HepG2 (cell line): ENCODE measurements at regions not wholly inside any gene's neighbourhood (a gene's known extent, or its start where the extent isn't known, plus 50 kb on each side); places are given as distances from the start of the nearest gene placed in this dataset.

ENCODE experiments used
- ELF4 ChIP-seq: sonication (generic); formaldehyde crosslinking; IDR thresholded peaks from 2 replicates; pipeline ENCODE4 v1.5.0; 2020; ENCODE audit warnings: missing genetic modification reagents, mild to moderate bottlenecking, moderate library complexity, borderline replicate concordance
- FOXP1 ChIP-seq, 2 experiments: fragments of 450-650 bp in 1 of 2; IDR thresholded peaks; 2 replicates each; pipeline ENCODE4 v1.6.1; 2017 to 2018; ENCODE audit warnings: antibody characterized with exemption in 1 of 2
- GABPB1 ChIP-seq: IDR thresholded peaks from 2 replicates; pipeline ENCODE4 v1.6.1; 2016; ENCODE audit warnings: mild to moderate bottlenecking, missing genetic modification reagents, moderate library complexity, missing compliant biosample characterization
- POLR2A ChIP-seq, 2 experiments: IDR thresholded peaks; 2 replicates each; pipeline ENCODE4 v1.6.1; 2011; ENCODE audit warnings: low read depth in 2 of 2, low read length in 2 of 2, mild to moderate bottlenecking in 1 of 2, moderate library complexity in 1 of 2; ENCODE audit not compliant: insufficient read depth in 1 of 2
- RXRA ChIP-seq: sonication (generic); formaldehyde crosslinking; IDR thresholded peaks from 2 replicates; pipeline ENCODE4 v1.5.1; 2020; ENCODE audit warnings: missing genetic modification reagents
- TP53 ChIP-seq: sonication (generic); formaldehyde crosslinking; conservative IDR thresholded peaks from 2 replicates; pipeline ENCODE4 v1.4.0; 2020; ENCODE audit warnings: missing genetic modification reagents
- YY1 ChIP-seq: IDR thresholded peaks from 2 replicates; pipeline ENCODE4 v1.6.1; 2011; ENCODE audit warnings: low read length, low read depth, moderate library complexity, mild to moderate bottlenecking; ENCODE audit not compliant: insufficient read depth, insufficient replicate concordance
- ZIK1 ChIP-seq: sonication (generic); formaldehyde crosslinking; IDR thresholded peaks from 2 replicates; pipeline ENCODE4 v1.5.0; 2020; ENCODE audit warnings: mild to moderate bottlenecking, low read depth, missing genetic modification reagents, borderline replicate concordance
- ZNF232 ChIP-seq: sonication (generic); formaldehyde crosslinking; IDR thresholded peaks from 2 replicates; pipeline ENCODE4 v1.4.0; 2020; ENCODE audit warnings: missing genetic modification reagents, borderline replicate concordance
- TF ChIP-seq, protein P1 (sequence below): sonication (generic); formaldehyde crosslinking; IDR thresholded peaks from 2 replicates; pipeline ENCODE4 v1.5.0; 2020; ENCODE audit warnings: mild to moderate bottlenecking, missing genetic modification reagents, moderate library complexity

DNA sequence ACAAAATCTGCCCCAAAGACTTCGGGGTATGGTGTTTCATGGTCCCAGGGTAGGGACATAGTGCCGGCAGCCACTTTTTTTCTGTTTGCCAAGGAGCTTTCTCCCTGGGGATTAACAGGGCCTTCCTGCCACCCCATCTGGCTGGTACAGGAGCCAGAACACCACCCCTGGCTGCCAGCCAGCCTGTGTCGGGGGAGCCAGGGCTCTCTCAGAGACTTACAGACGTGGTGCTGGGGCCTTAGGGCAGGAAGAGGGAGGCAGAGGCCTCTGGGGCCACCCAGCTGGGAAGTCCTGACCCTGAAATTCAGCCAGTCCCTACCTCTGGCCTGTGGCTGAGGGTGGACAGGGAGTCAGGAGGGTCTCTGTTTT is 52.4 kb upstream of the CDON start:
- TF ChIP-seq FOXP1 (IDR thresholded peaks at IDR 0.05), result no peak
- TF ChIP-seq FOXP1 (CRISPR knock-in tag; IDR thresholded peaks at IDR 0.05), result no peak
- no peak for TF ChIP-seq RXRA (CRISPR knock-in tag)
- TF ChIP-seq YY1, result no peak
- no peak for TF ChIP-seq POLR2A (IDR thresholded peaks at IDR 0.05; ENCODE audit: insufficient read depth in 1 of 2, low read depth in 2 of 2, low read length in 2 of 2)
- TF ChIP-seq ELF4, result no peak
- no peak for TF ChIP-seq ZNF232 (CRISPR knock-in tag)
- TF ChIP-seq ZIK1, result no peak
- TF ChIP-seq GABPB1 (CRISPR knock-in tag), result no peak
- TF ChIP-seq TP53 (CRISPR knock-in tag), result no peak
- TF ChIP-seq, protein P1, sequence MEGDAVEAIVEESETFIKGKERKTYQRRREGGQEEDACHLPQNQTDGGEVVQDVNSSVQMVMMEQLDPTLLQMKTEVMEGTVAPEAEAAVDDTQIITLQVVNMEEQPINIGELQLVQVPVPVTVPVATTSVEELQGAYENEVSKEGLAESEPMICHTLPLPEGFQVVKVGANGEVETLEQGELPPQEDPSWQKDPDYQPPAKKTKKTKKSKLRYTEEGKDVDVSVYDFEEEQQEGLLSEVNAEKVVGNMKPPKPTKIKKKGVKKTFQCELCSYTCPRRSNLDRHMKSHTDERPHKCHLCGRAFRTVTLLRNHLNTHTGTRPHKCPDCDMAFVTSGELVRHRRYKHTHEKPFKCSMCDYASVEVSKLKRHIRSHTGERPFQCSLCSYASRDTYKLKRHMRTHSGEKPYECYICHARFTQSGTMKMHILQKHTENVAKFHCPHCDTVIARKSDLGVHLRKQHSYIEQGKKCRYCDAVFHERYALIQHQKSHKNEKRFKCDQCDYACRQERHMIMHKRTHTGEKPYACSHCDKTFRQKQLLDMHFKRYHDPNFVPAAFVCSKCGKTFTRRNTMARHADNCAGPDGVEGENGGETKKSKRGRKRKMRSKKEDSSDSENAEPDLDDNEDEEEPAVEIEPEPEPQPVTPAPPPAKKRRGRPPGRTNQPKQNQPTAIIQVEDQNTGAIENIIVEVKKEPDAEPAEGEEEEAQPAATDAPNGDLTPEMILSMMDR, result no peak
